ENCODE measurements at regions not wholly inside any gene's neighbourhood (a gene's known extent, or its start where the extent isn't known, plus 50 kb on each side); places are given as distances from the start of the nearest gene placed in this dataset.

GRCh38 chr14:55847766-55848165 lies 267.8 kb downstream of the KTN1 start:
- no peaks in the 10 kb centered on the region for H3K27me3 ChIP-seq (ENCODE audit: low read depth)
- H3K4me1 ChIP-seq, result peaks cover 22% of the 10 kb centered on the region
- DNase-seq, result no peak
- H3K36me3 ChIP-seq, result no peaks in the 10 kb centered on the region
- H3K4me3 ChIP-seq, result no peak overlapping the region
- intact Hi-C loops (cut with micrococcal nuclease), result no loop called here
- peak overlapping the region; percentile 60 for H3K27ac ChIP-seq (replicated peaks)
- peaks cover 11% of the 10 kb centered on the region for H3K9me3 ChIP-seq (replicated peaks)
- TF ChIP-seq CTCF (IDR thresholded peaks at IDR 0.05; ENCODE audit: borderline replicate concordance), result no peak

- no peaks in the 10 kb centered on the region for H3K27me3 ChIP-seq (ENCODE audit: low read depth)
- H3K27ac ChIP-seq (replicated peaks), result no peak overlapping the region
- DNase-seq, result no peak
- TF ChIP-seq CTCF (IDR thresholded peaks at IDR 0.05; ENCODE audit: borderline replicate concordance), result no peak
- no peaks in the 10 kb centered on the region for H3K36me3 ChIP-seq
- peaks cover 11% of the 10 kb centered on the region for H3K9me3 ChIP-seq (replicated peaks)
- H3K4me3 ChIP-seq, result no peak overlapping the region
- H3K4me1 ChIP-seq, result peaks cover 22% of the 10 kb centered on the region
- intact Hi-C loops (cut with micrococcal nuclease), result no loop called here
Observed at GRCh38 chr14:55848964-55849363, 269.0 kb downstream of the KTN1 start.

GRCh38 chr14:55849833-55850232 lies 268.4 kb upstream of the PELI2 start:
- Histone ChIP-seq H3K27me3 (ENCODE audit: low read depth) (no peaks in the 10 kb centered on the region), H3K4me1 (peaks cover 24% of the 10 kb centered on the region), H3K9me3 (replicated peaks) (peaks cover 11% of the 10 kb centered on the region), H3K27ac (replicated peaks) (no peak overlapping the region), H3K36me3 (no peaks in the 10 kb centered on the region), H3K4me3 (no peak overlapping the region)
- TF ChIP-seq CTCF (IDR thresholded peaks at IDR 0.05; ENCODE audit: borderline replicate concordance), result no peak
- no peak for DNase-seq
- intact Hi-C loops (cut with micrococcal nuclease), result no loop called here

DNA sequence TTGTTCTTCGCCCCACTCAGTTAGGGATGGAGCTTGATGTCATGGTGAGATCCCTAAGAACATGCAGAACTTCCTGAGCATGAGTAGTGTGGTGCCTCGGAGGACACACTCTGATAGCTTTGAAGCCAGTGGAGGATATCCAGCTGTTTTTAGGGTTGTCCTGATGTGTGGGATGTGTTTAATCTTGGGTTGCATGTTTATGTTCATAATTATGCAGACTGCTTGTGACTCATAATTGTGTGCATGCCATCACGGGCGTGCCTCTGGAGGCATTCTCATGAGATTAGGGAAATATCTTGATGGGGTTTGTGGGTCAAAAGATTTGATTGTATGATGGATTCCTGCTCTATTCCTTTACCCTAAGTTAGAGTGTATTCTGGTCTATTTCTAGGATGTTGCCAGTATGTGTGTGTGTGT lies 267.4 kb upstream of the PELI2 start:
- no peak for DNase-seq
- TF ChIP-seq CTCF (IDR thresholded peaks at IDR 0.05; ENCODE audit: borderline replicate concordance), result no peak
- Histone ChIP-seq H3K36me3 (no peaks in the 10 kb centered on the region), H3K9me3 (replicated peaks) (peaks cover 3% of the 10 kb centered on the region), H3K4me1 (peaks cover 31% of the 10 kb centered on the region), H3K4me3 (no peak overlapping the region), H3K27ac (replicated peaks) (no peak overlapping the region), H3K27me3 (ENCODE audit: low read depth) (no peaks in the 10 kb centered on the region)
- intact Hi-C loops (cut with micrococcal nuclease), result no loop called here

- TF ChIP-seq CTCF (IDR thresholded peaks at IDR 0.05; ENCODE audit: borderline replicate concordance), result no peak
- intact Hi-C loops (cut with micrococcal nuclease), result no loop called here
- DNase-seq, result no peak
- Histone ChIP-seq H3K4me3 (no peak overlapping the region), H3K27ac (replicated peaks) (no peak overlapping the region), H3K9me3 (replicated peaks) (no peaks in the 10 kb centered on the region), H3K27me3 (ENCODE audit: low read depth) (no peaks in the 10 kb centered on the region), H3K36me3 (no peaks in the 10 kb centered on the region), H3K4me1 (peaks cover 31% of the 10 kb centered on the region)
Observed at GRCh38 chr14:55851301-55851700, 266.9 kb upstream of the PELI2 start.

DNA sequence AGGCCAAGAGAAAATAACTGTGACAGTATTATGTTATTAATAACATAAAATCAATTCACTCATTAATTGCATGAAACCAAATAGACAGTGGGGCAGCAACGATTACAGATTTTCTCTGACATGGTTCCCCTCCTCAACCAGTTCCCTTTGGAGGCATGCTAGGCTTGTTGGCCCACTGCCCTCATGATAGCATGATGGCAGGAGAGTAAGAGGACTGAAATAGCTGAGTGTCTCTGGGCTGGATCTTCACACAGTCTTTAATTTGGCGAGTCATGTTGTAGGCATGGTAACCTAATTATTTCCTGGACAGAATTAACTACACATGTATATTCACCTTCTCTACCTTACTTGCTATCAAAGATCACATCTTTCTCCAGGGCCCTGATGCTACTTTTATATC lies 266.2 kb upstream of the PELI2 start:
- no peak overlapping the region for H3K4me3 ChIP-seq
- intact Hi-C loops (cut with micrococcal nuclease), result no loop called here
- DNase-seq, result peak; percentile 32
- no peak overlapping the region for H3K27ac ChIP-seq (replicated peaks)
- no peak for TF ChIP-seq CTCF (IDR thresholded peaks at IDR 0.05; ENCODE audit: borderline replicate concordance)
- peaks cover 30% of the 10 kb centered on the region for H3K4me1 ChIP-seq
- no peaks in the 10 kb centered on the region for H3K9me3 ChIP-seq (replicated peaks)
- H3K36me3 ChIP-seq, result no peaks in the 10 kb centered on the region
- H3K27me3 ChIP-seq (ENCODE audit: low read depth), result no peaks in the 10 kb centered on the region

Data from left ventricle myocardium inferior (tissue), 1 donor.